ENCODE measurements at regions not wholly inside any gene's neighbourhood (a gene's known extent, or its start where the extent isn't known, plus 50 kb on each side); places are given as distances from the start of the nearest gene placed in this dataset.

GRCh38 chr5:33011801-33012200 lies 300.7 kb downstream of the NPR3 start:
- dilution Hi-C loops (cut with MboI; ENCODE audit: extremely low pct_ligation_motif_present, low sequenced_read_pairs) = no loop called here
- no peaks in the 10 kb centered on the region for H4K20me1 ChIP-seq (replicated peaks; ENCODE audit: control insufficient read depth, extremely low read depth, insufficient read depth, low read length)
- CTCF ChIA-PET = interaction anchor here (0.8 to 1.1 kb wide), 4 partner anchors 10 to 15 kb away, joined by 3 to 5 read pairs (median 3); no protein-coding TSS in a partner anchor

More at GRCh38 chr5:33011801-33012200, 300.7 kb downstream of the NPR3 start:
- Histone ChIP-seq H3K27ac (ENCODE audit: insufficient read depth, low read depth, low read length) (no peak overlapping the region), H2AFZ (ENCODE audit: low read depth, low read length) (no peak overlapping the region), H3K79me2 (ENCODE audit: control insufficient read depth, insufficient read depth, low read length) (no peaks in the 10 kb centered on the region), H3K9me1 (replicated peaks; ENCODE audit: control insufficient read depth, extremely low read depth, insufficient read depth, low read length) (no peaks in the 10 kb centered on the region), H3K27me3 (ENCODE audit: control insufficient read depth in 2 of 2, insufficient read depth in 2 of 2, low read length in 2 of 2) (no peaks in the 10 kb centered on the region), H3K4me1 (ENCODE audit: control insufficient read depth, extremely low read depth, insufficient read depth, low read length) (no peaks in the 10 kb centered on the region), H3K9me3 (replicated peaks; ENCODE audit: control insufficient read depth, insufficient read depth, low read length) (no peaks in the 10 kb centered on the region), H3K9ac (replicated peaks; ENCODE audit: extremely low read depth, insufficient read depth, low read length) (no peak overlapping the region), H3K4me2 (ENCODE audit: insufficient read depth, low read length) (no peak overlapping the region), H3K4me3 (replicated peaks in 1 of 3; ENCODE audit: insufficient read depth in 1 of 3, low read depth in 1 of 3, low read length in 3 of 3) (no peak overlapping the region), H3K36me3 (ENCODE audit: control insufficient read depth in 2 of 2, extremely low read depth in 1 of 2, insufficient read depth in 2 of 2, low read length in 2 of 2) (no peaks in the 10 kb centered on the region)
- no peak for FAIRE-seq
- DNase-seq (ENCODE audit: low read depth, low spot score) = no peak
- TF ChIP-seq FOS (IDR thresholded peaks at IDR 0.05; ENCODE audit: borderline replicate concordance, insufficient read depth, low read length) (no peak), GATA2 (IDR thresholded peaks at IDR 0.05; ENCODE audit: insufficient read depth, insufficient read length, low read depth, low read length) (no peak), MYC (IDR thresholded peaks at IDR 0.05; ENCODE audit: low read depth, low read length) (no peak), MAX (IDR thresholded peaks at IDR 0.05; ENCODE audit: insufficient read depth, insufficient read length) (no peak), CTCF (IDR thresholded peaks at IDR 0.05; ENCODE audit: extremely low read depth in 1 of 2, insufficient read depth in 1 of 2, low read depth in 1 of 2, low read length in 2 of 2) (no peak), EZH2 (IDR thresholded peaks at IDR 0.05; ENCODE audit: borderline replicate concordance, low read depth, low read length, severe bottlenecking) (no peak), POLR2A (IDR thresholded peaks at IDR 0.05; ENCODE audit: low read depth, low read length) (no peak), JUN (IDR thresholded peaks at IDR 0.05; ENCODE audit: borderline replicate concordance, insufficient read depth, insufficient read length, low read depth) (no peak), POLR2AphosphoS5 (IDR thresholded peaks at IDR 0.05; ENCODE audit: insufficient read depth, low read depth, low read length) (no peak)
- no TSS peak for BruUV-seq (replicated peaks)
- POLR2A ChIA-PET = no interaction called here
- intact Hi-C loops (cut with micrococcal nuclease) = no loop called here

Data from endothelial cell of umbilical vein (primary cell).